Cerebellar nuclear complex (tissue), 1 donor: ENCODE measurements at regions not wholly inside any gene's neighbourhood (a gene's known extent, or its start where the extent isn't known, plus 50 kb on each side); places are given as distances from the start of the nearest gene placed in this dataset.
A peak's percentile ranks its signal among the peaks of the same experiment; 100 is the strongest.

ENCODE experiments used
- DNase-seq, 2 experiments: peaks; one replicate each; lab custom pipeline; 2025; lab: John Stamatoyannopoulos, UW

DNA sequence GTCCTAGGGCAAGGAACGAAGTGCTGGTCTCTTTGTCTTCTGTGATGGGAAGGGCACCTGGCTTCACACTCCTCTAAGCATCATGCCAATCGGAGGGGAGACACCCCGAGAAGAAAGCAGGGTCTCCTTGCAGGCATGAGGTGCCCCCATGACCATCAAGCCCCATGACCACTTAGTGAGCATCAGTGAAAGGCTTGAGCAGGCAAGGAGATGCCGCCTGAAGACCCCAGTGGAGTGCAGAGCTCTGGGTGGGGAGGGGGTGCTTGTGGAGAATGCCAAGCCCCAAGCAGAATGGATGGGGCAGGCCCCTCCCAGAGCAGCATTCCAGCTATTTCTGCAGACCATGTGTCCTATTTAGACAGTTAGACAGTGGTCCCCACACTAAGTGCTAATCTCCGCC lies 232.7 kb upstream of the TNRC6C start:
- no peak for DNase-seq

DNA sequence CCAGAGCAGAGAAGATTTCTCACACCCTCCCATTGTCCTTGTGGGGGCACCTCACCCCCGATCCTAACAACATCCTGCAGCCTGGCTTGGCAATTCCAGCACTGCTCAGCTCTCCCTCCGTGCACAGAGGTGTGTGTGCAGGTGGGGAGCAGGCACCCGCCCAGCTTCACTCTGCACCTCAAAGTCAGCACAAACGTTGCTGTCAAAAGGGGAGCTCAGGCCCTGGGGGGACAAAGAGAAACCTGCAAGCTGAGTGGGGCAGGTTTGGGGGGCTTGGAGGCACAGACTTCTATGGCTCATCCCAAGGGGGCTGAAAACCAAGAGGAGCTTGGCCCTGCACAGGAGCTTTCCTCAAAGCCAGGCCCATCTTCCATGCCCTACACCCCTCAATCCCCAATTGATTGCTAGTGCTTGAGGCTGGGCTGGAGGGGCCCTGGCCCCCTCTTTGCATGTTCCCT lies 231.9 kb upstream of the TNRC6C start:
- DNase-seq, result no peak

DNA sequence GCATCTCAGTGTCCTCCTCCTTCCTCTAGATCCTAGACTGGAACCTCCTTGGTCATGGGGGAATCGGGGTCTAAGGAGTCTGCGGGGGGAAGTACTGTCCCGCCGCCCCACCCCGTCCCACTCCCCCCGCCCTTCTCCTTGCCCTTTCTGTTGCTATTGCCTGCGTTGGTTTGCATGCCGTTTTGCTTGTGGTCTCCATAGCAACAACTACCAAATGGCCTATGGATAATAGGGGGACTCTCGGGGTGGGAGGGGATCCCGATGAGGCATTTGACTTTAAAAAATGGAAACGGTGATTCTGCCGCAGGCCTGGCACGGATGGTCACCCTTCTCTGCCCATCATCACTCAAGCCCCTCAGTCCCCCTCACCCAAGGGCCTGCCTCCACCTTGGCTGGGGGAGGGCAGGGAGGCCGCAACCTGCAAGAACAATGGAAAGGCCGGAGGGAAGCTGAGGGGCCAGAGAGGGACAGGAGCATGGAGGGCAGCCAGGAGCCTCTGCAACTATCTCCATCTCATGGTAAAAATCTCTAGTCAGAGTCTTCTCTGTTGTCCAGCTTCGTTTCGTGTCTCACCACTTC lies 231.4 kb upstream of the TNRC6C start:
- no peak for DNase-seq

DNA sequence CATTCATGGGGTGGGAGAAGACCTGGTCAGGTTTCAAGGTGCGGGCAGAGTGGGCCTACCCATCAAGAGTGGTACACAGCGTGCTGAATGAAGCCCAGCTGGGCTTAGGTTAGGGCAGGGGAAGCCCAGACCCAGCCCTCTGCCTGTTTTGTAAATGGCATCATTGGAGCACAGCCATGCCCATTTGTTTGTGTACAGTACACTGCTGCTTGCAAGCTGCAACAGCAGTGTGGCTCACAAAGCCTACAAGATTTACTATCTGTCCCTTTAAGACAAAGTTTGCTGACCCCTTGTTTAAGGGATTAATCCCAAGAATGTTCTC lies 230.1 kb upstream of the TNRC6C start:
- no peak for DNase-seq

DNA sequence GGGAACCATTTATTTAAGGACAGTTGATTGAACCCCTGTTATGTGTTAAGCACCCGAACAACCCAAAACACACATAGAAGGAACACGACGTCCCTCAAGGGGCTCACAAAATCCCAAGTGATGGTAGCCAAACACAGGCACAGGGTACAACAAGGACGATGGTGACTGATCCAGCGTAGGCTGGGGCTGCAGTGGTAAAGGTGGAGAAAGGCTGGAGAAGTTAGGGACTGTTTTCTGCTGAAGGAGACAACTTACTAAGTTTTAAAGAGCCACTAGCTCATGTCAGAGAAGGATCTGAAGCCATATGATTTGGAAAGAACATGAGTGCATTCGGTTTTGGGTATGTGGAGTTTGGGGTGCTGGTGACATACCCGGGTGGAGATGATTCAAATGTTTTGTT lies 229.6 kb upstream of the TNRC6C start:
- no peak for DNase-seq

DNA sequence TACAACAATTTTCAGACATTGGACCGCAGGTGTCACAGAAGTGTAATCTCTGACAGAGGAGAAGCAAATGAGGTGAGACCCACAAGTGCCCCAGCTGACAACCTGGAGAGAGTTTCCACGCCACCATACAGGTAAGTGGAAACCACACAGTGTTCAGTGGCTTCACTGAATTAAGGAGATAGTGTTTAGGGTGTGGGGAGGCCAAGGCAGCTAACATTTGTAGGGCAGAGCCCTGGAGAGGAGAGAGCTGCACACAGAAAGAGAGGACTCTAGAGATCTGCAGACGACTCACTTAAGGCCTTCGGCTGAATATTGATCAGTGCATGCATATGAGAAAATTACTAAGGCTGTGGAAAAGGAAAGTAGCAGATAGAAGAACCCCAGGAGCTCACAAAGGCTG lies 228.9 kb upstream of the TNRC6C start:
- DNase-seq, result no peak

DNA sequence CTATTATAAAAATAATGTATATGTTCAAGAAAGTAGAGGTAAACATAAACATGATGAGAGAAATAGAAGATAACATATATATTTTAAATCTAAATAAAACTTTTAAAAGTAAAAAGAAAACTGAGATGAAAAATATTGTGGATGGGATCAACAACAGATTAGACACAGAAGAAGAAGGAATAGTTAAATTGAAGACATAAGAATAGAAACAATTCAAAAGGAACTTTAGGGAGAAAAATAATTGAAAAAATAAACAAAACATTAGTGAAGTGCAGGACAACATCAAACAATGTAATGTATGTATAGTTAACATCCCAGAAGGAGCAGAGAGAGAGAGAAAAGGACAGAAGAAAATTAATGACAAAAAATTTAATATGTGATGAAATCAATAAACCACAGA lies 228.1 kb upstream of the TNRC6C start:
- DNase-seq, result no peak

DNA sequence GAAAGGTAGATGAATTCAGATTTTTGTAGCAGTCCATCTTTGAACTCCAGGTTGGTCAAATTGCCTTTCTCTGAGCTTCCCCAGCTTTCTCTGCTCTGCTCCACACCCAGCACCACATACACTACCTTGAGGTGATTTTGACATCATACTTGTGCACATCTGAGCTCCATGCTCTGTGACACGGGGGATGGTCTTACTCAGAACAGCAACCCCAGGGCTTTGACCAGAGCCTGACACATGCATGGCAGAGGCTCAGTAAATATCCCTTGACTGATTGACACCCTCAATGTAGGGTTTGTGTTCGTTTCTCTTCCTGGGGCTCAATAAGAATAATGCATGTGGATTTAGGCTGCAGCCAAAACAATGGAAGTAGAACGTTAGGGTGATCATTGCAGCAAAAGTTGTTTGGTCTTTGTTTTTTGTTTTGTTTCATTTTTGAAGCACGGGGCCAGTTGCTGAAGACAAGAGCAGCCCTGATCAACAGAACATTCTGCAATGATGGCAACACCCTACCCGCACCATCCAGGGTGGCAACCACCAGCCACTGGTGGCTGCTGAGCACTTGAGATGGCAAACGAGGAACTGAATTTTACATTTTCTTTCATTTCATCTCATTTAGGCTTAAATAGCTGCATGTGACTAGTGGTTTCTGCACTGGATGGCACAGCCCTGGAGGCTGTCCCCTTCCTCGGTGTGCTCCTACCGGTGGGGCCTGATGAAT lies 224.8 kb upstream of the TNRC6C start:
- DNase-seq, result no peak

DNA sequence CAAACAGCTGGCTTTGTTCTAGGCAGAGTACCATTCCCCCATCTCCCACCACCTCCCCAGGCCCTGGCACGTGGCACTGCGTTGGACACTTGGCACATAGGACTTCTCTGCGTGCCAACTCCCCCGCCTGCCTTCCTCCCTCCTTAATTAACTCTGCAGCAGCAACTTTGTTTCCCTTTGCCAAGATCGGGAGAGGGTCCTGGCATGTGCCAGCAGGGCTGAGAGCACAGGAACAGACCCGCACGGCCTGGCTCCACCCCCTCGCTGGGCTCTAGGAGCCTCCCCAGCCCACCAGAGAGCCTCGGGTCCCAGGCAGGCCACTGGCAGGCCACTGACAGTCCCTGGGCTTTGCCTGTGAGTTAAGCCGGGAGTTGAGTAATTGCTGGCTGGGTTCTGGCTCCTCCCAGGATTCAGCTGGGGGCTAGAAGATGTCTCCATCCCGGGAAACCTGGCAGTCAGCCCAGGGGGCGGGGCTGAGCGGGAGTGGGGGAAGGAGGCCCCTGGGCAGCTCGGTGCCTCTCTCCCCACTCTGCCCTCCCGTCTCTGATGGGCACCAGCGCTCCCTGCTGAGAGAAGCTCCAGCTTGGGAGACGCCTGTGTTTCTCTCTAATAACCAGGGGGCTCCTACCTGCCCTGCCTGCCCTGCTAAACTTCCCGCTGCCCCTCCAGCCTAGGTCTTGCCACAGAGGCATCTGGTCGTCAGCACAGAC lies 224.0 kb upstream of the TNRC6C start:
- DNase-seq, result no peak

DNA sequence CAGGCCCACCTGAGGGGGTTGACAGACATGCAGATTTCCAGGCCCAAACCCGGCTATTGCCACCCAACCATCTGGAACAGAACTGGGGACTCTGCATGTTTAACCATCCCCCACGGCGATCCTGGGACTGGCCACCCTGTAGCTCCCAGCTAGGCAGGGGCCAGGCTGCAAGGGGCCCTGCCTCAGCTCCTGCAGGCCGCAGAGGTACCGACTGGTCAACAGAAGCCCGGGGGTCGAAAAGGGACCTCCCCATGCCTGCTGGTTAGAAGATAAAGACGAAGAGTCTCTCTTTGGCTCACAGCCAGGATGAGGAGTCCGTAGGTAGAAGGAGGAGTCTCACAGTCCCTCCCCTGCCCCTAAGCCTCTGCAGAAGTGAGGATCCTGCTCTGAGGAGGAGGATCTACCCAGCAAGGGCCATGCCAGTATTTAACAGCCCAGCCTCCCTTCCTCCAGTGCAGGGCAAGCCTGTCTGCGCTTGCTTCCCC lies 223.4 kb upstream of the TNRC6C start:
- no peak for DNase-seq

DNA sequence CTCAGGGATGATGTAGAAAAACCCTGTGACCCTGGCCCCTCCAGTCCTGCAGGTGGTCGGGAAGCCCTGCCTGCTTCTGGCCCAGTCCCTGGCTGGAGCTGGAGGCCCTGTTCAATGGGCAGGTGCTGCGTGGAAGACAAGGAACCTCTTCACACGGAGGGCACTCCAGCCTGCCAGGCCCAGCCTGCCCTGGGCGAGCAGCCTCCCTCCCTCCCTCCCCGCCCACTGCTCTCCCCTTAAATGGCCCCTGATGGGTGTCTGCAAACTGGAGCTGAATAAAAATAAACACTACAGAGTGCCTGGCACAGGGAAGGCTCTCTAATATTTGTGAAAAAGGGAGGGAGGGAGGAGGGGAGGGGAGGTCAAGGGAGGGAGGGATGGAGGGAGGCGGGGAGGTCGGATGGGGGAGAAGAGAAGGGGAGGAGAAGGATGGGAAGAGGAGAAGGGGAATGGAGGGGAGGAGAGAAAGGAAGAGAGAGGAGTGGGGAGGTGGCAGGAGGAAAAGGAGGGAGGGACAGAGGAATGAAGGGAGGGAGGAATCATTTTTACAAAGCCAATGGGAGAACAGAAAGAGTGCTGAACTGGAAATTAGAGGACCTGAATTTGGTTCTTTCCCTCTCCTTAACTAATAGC lies 222.8 kb upstream of the TNRC6C start:
- DNase-seq, result peak in 1 of 2 experiments; percentile 53

DNA sequence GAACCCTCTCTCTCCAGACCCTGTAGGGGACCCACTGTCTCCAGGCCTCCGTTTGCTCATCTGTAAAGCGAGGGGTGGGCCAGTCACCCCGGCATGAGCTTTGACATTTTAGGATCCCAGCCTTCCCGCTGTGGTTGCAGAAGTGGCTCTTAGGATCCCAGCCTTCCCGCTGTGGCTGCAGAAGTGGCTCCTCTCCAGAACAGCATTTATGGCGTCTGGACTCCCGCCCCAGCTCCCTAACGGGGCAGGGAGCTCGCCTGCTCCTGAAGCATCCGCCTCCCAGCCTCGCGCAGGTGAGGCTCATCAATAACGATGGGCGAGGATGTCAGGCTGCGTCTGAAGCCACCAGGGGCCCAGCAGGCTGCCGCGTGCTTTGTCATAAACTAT lies 222.3 kb upstream of the TNRC6C start:
- DNase-seq, result peak in 1 of 2 experiments; percentile 38

DNA sequence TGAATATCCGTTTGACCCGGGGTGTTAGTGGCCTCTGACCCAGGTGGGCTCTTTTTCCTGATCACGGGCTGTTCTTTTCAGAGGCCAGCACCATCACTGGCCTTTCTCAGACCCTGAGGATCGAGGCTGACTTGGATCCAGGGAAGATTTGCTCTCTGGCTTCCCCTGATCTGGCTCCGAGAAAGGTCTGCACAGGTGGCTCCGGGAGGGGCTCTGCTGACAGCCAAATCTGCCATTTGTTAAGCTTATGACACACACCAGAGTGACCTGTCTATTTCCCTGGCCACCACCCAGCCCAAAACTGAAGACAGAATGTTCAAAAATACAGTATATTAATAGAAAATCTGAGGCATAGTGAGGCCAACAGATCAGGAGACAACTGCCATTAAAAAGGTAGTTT lies 221.8 kb upstream of the TNRC6C start:
- peak; percentile 92 to 95 for DNase-seq

DNA sequence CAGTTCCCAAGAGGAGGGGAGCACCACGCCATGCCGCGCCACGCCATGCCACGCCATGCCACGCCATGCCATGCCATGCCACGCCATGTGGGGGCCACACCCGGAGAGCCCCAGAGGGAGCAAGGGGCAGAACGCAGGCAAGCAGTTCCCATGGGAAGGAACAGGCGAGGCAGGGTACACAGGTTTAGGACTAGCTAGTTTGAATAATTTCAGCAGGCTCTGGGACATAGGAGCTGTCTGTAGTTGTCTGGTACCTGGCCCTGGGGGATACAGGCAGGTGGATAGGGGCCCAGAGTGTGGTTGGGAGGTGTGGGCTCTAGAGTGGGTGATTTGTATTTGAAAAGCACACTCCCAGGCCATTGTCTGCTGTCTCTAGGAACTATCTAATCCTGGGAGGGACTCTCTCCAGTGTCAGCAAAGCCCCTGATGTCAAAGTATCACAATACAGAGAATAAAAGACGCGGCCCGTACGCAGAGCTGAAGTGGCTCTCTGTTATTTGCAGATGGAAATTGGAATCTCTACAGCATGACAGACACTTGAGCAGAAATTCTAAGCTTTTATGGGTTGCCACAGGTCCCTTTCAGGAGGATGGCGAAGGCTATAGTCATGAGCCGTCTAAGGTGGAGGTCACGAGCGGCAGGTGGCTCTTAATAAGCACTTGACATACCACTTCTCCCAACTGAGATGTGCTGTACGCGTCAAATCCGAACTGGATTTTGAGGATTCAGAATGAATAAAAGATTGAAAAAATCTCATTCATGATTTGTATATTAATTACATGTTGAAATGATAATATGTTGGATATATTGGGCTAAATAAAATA lies 220.8 kb upstream of the TNRC6C start:
- no peak for DNase-seq

DNA sequence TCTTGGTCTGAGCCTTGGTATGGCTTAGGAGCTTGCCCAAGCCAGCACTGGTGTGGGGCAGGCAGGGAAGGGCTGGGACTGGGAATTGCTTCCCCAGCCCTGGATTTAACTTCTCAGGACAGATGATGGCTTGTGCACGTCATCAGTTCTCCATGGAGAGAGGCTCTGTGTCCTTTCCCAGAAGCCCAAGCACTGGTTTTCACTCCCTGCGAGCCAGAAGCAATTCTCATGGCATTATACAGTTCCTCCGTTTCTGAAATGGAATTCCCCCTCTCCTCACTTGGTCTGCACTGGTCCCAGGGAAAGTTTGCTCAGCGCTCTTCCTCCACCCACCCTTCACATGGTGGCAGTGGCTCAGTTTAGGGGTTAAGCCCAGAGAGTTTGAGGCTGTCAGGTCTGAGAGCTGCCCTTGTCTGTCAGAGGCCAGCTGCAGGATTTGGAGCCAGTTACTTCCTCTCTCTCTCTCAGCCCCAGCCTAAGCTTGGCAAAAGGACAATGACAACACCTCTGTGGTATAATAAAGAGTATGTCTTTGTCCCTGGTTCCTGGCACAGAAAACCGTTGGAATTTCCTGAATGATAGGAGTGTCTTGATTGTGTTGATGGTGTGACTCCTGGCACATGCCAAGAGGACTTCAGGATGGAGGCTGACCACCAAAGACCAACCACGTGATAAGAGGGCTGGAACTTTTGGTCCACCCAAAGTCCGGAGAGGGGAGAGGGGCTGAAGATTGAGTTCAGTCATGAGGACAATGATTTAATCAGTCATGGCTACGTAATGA lies 219.6 kb upstream of the TNRC6C start:
- DNase-seq, result no peak

DNA sequence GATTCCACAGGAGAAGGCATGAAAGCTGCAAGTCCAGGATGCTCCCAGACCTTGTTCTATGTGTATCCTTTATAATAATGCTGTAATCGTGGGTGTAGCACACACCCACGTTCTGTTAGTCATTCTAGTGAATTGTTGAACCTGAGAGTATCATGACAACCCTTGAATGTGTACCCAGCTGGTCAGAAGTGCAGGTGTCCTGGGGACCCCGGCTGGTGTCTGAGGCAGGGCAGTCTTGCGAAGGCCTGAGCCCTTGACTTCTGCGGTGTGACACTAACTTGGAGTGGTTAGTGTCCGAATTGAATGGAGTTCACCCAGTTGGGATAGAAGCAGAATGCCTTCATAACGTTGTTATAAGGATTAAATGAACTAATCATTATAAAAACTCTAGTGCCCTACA lies 218.0 kb upstream of the TNRC6C start:
- no peak for DNase-seq

DNA sequence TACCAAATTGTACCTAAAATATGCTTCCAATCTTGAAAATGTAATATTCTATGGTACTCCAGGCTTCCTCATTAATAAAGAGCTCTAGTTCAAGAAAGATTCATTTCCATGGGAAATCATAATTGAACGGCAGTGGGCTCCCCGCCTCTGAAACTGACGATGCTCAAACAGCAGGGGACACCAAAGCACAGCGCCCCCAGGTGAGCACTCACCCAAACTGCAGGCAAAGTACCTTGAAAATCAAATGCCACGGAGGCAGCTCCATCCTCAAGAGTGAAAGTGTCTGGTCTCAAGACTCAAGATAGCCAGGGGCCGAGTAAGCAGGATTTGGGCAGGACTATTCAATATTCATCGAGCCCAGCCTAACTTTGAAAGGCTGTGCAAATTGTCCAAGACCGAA lies 217.4 kb upstream of the TNRC6C start:
- no peak for DNase-seq

DNA sequence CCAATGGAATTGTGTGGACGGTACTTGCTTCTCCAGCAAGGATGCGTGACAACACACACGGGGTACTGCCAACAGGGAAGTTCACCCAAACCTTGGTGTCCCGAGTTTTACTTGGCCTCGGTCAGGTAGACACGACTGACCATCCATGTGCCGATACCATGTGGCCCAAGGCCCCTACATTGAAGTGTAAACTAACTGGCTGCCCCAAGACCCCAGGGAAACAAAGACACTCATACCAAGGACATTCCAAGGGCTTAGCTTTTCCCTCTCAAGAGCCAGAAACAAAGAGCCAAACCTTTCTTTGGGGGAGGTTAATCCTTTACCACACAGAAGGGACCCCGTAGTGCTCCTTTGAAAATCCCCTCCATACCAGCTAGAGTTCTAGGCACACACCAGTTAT lies 215.9 kb upstream of the TNRC6C start:
- no peak for DNase-seq

DNA sequence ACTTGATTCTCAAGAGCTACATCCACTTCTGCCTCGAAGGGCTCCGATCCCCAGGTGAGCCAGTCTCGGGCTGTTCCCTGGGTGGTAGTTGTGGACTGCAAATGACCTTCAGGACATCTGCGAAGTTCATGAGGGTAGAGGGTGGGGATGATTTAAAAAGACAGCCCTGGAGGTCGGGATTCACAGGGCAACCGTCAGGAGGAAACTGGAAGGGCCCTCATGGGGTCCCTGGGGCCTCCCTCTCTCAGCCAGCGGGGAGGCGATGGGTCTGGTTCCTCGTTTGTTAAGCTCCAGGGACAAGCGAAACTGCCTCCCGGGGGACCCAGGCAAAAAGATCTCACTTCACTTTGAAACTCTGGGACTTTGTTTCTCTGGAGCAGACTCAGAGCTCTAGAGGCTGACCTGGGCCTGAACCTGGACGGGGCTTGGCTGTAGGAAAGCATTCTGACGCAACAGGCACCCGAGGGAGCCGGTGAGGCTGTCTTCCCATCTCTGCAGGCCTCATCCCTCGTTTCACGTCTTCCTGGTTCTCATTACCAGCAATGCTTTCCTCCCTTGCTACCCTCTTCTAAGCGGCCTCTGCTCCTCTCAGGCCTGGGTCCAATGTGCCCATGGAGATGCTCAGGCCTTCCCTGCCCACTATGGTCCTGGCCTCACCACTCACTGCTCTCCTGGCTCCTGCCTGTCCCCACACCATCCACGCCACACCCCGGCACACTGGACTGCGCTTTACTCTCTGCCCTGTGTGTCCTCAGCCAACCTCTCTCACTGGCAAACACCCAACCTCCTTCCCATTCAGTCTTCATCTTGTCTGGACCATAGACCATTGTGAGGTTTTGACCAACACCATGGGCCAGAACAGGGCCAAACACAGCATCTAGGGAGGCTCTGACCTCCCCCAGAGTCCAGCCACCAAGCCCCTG lies 214.2 kb upstream of the TNRC6C start:
- DNase-seq, result no peak

DNA sequence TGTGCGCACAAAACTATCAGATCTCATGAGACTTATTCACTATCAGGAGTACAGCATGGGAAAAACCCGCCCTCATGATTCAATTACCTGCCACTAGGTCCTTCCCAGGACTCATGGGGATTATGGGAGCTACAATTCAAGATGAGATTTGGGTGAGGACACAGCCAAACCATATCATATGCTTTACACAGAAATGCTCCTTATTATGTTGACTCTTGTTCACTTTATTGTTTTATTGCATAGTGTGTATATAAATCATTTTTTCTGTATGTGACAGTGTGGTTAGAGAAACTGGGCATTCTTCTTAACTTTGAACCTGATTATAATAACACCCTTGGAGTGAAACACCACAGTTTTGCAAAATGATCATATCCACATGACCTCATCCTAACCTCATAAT lies 212.8 kb upstream of the TNRC6C start:
- DNase-seq, result no peak
